Gastrocnemius medialis (tissue), 4 donors: ENCODE measurements at regions not wholly inside any gene's neighbourhood (a gene's known extent, or its start where the extent isn't known, plus 50 kb on each side); places are given as distances from the start of the nearest gene placed in this dataset.

ENCODE experiments used
- POLR2A ChIP-seq, 2 donors: fragments of 450-650 bp; IDR thresholded peaks; one replicate each; pipeline ENCODE4 v1.6.1; 2017; ENCODE audit warnings: antibody characterized with exemption in 2 of 2, mild to moderate bottlenecking in 2 of 2, moderate library complexity in 2 of 2
- TF ChIP-seq, protein P1 (sequence below), 5 experiments: fragments of 450-650 bp in 3 of 5; fragments of 200-600 bp in 2 of 5; sonication (generic) in 2 of 5; IDR thresholded peaks in 4 of 5; conservative IDR thresholded peaks in 1 of 5; 1 replicate in 4 of 5; 2 replicates in 1 of 5; pipeline ENCODE4 v1.5.1; 2016 to 2019; ENCODE audit warnings: antibody characterized with exemption in 5 of 5, mild to moderate bottlenecking in 3 of 5, moderate library complexity in 3 of 5

GRCh38 chr11:39221550-39222138 is 2237.8 kb downstream of the LRRC4C start:
- TF ChIP-seq, protein P1, sequence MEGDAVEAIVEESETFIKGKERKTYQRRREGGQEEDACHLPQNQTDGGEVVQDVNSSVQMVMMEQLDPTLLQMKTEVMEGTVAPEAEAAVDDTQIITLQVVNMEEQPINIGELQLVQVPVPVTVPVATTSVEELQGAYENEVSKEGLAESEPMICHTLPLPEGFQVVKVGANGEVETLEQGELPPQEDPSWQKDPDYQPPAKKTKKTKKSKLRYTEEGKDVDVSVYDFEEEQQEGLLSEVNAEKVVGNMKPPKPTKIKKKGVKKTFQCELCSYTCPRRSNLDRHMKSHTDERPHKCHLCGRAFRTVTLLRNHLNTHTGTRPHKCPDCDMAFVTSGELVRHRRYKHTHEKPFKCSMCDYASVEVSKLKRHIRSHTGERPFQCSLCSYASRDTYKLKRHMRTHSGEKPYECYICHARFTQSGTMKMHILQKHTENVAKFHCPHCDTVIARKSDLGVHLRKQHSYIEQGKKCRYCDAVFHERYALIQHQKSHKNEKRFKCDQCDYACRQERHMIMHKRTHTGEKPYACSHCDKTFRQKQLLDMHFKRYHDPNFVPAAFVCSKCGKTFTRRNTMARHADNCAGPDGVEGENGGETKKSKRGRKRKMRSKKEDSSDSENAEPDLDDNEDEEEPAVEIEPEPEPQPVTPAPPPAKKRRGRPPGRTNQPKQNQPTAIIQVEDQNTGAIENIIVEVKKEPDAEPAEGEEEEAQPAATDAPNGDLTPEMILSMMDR (IDR thresholded peaks at IDR 0.05 in 4 of 5, conservative IDR thresholded peaks at IDR 0.05 in 1 of 5) = no peak
- TF ChIP-seq POLR2A (IDR thresholded peaks at IDR 0.05) = no peak
